Smooth muscle cell (in vitro differentiated cells): ENCODE measurements at regions not wholly inside any gene's neighbourhood (a gene's known extent, or its start where the extent isn't known, plus 50 kb on each side); places are given as distances from the start of the nearest gene placed in this dataset.

ENCODE experiments used
- DNase-seq: peaks from one replicate; lab custom pipeline; 2025; ENCODE audit not compliant: unreplicated experiment; lab: John Stamatoyannopoulos, UW
- H2AFZ ChIP-seq: fragments of 200-600 bp; sonication (generic); 2 replicates; pipeline ENCODE4 v1.6.0; 2016; ENCODE audit warnings: antibody characterized with exemption, low read depth, mild to moderate bottlenecking
- H3F3A ChIP-seq: fragments of 200-600 bp; sonication (generic); 2 replicates; pipeline ENCODE4 v1.6.0; 2017; ENCODE audit warnings: antibody characterized with exemption, low read depth
- H3K27ac ChIP-seq: fragments of 200-600 bp; sonication (generic); 2 replicates; pipeline ENCODE4 v1.5.1; 2016; ENCODE audit warnings: low read depth, mild to moderate bottlenecking
- H3K27me3 ChIP-seq: fragments of 200-600 bp; sonication (generic); 2 replicates; pipeline ENCODE4 v1.6.1; 2016; ENCODE audit warnings: low read depth, mild to moderate bottlenecking
- H3K36me3 ChIP-seq: fragments of 200-600 bp; sonication (generic); 2 replicates; pipeline ENCODE4 v1.5.1; 2016; ENCODE audit warnings: low read depth
- H3K4me1 ChIP-seq: fragments of 200-600 bp; sonication (generic); 2 replicates; pipeline ENCODE4 v1.5.1; 2016; ENCODE audit warnings: low read depth
- H3K4me2 ChIP-seq: fragments of 200-600 bp; sonication (generic); 2 replicates; pipeline ENCODE4 v1.6.0; 2016; ENCODE audit warnings: mild to moderate bottlenecking
- H3K4me3 ChIP-seq: fragments of 200-600 bp; sonication (generic); 2 replicates; pipeline ENCODE4 v1.5.1; 2016; ENCODE audit warnings: mild to moderate bottlenecking
- H3K79me2 ChIP-seq: fragments of 200-600 bp; sonication (generic); 2 replicates; pipeline ENCODE4 v1.6.0; 2016; ENCODE audit warnings: low read depth, mild to moderate bottlenecking
- H3K9ac ChIP-seq: fragments of 200-600 bp; sonication (generic); 2 replicates; pipeline ENCODE4 v1.6.0; 2016; ENCODE audit warnings: low read depth
- H3K9me3 ChIP-seq: fragments of 200-600 bp; sonication (generic); replicated peaks from 2 replicates; pipeline ENCODE4 v1.5.1; 2016; ENCODE audit warnings: low read depth
- H4K20me1 ChIP-seq: fragments of 200-600 bp; sonication (generic); 2 replicates; pipeline ENCODE4 v1.6.0; 2016; ENCODE audit warnings: low read depth
- CTCF ChIP-seq: fragments of 200-600 bp; sonication (generic); IDR thresholded peaks from 2 replicates; pipeline ENCODE4 v1.5.1; 2017; ENCODE audit warnings: borderline replicate concordance, mild to moderate bottlenecking, antibody characterized with exemption; ENCODE audit not compliant: insufficient read depth, poor library complexity, severe bottlenecking
- WGBS: methylation state at CpG from one replicate; pipeline ENCODE4 v1.1.7; 2016; ENCODE audit warnings: low lambda C conversion rate; 5-methylcytosine and 5-hydroxymethylcytosine counted together

GRCh38 chr11:21892736-21893564 is 299.9 kb upstream of the ANO5 start:
- no peaks in the 10 kb centered on the region for H3K27me3 ChIP-seq
- no peaks in the 10 kb centered on the region for H3K79me2 ChIP-seq
- H3K4me2 ChIP-seq = no peak overlapping the region
- whole genome bisulfite sequencing = 88% methylated on average over 6 of the region's 6 CpGs
- H3K9ac ChIP-seq = no peak overlapping the region
- H3F3A ChIP-seq = no peaks in the 10 kb centered on the region
- TF ChIP-seq CTCF = no peak
- H3K27ac ChIP-seq = no peak overlapping the region
- H2AFZ ChIP-seq = no peak overlapping the region
- H3K9me3 ChIP-seq = no peaks in the 10 kb centered on the region
- H3K4me1 ChIP-seq = no peaks in the 10 kb centered on the region
- no peaks in the 10 kb centered on the region for H4K20me1 ChIP-seq
- no peaks in the 10 kb centered on the region for H3K36me3 ChIP-seq
- H3K4me3 ChIP-seq = no peak overlapping the region
- DNase-seq = no peak

DNA sequence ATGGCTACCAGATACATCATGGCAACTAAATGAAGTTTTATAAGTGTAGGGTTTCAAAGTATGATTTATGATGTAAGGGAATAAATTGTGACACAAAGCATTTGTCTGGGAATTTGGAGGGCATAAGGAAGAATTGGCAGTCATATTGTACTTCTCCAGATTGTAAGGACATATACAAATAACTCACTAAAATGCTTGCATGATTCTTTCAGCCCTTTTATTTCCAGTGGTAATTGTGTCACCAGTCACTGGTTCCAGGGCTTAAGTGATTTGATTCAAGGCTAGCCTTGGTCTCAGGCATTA is 299.4 kb upstream of the ANO5 start:
- Histone ChIP-seq H3K4me1 (no peaks in the 10 kb centered on the region), H3K4me3 (no peak overlapping the region), H3K36me3 (no peaks in the 10 kb centered on the region), H2AFZ (no peak overlapping the region), H3K27ac (no peak overlapping the region), H3K9me3 (no peaks in the 10 kb centered on the region), H3K27me3 (no peaks in the 10 kb centered on the region), H3K4me2 (no peak overlapping the region), H3K9ac (no peak overlapping the region), H3F3A (no peaks in the 10 kb centered on the region), H4K20me1 (no peaks in the 10 kb centered on the region), H3K79me2 (no peaks in the 10 kb centered on the region)
- TF ChIP-seq CTCF = no peak
- no peak for DNase-seq

DNA sequence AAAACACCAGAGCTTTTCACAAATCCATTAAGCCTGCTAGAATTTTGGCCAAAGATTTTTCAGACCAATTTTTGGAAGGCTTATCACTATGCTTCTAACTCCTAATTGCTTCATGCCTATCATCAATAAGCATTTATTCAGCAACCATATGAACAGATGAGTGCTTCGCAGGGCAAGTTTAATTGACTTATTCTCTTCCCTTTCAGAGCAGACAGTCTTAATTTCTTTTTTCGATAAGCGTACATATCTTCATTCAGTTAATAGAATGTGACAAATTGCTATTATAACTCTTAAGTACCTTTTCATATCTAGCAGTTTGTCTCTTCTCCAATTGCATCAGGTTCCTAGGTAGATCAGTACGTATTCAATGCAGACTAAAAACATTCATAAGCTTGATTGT is 298.4 kb upstream of the ANO5 start:
- Histone ChIP-seq H3K9ac (no peak overlapping the region), H4K20me1 (no peaks in the 10 kb centered on the region), H3K36me3 (no peaks in the 10 kb centered on the region), H3K4me2 (no peak overlapping the region), H3K4me1 (no peaks in the 10 kb centered on the region), H3K27ac (no peak overlapping the region), H3K79me2 (no peaks in the 10 kb centered on the region), H2AFZ (no peak overlapping the region), H3F3A (no peaks in the 10 kb centered on the region), H3K4me3 (no peak overlapping the region), H3K27me3 (no peaks in the 10 kb centered on the region), H3K9me3 (no peaks in the 10 kb centered on the region)
- no peak for DNase-seq
- no peak for TF ChIP-seq CTCF
- WGBS = 90% methylated on average over 4 of the region's 4 CpGs

- Histone ChIP-seq H3F3A (no peaks in the 10 kb centered on the region), H3K79me2 (no peaks in the 10 kb centered on the region), H3K4me1 (no peaks in the 10 kb centered on the region), H4K20me1 (no peaks in the 10 kb centered on the region), H3K4me3 (no peak overlapping the region), H3K9me3 (no peaks in the 10 kb centered on the region), H3K36me3 (no peaks in the 10 kb centered on the region), H3K4me2 (no peak overlapping the region), H3K27me3 (no peaks in the 10 kb centered on the region), H2AFZ (no peak overlapping the region), H3K27ac (no peak overlapping the region), H3K9ac (no peak overlapping the region)
- no peak for DNase-seq
- TF ChIP-seq CTCF = no peak
Observed at GRCh38 chr11:21895686-21896085, 297.2 kb upstream of the ANO5 start.
